ENCODE measurements at regions not wholly inside any gene's neighbourhood (a gene's known extent, or its start where the extent isn't known, plus 50 kb on each side); places are given as distances from the start of the nearest gene placed in this dataset.

GRCh38 chr12:98308141-98308540, 207.2 kb upstream of the TMPO start:
- Histone ChIP-seq H3K27me3 (ENCODE audit: control insufficient read depth, insufficient read depth, low read length) (no peaks in the 10 kb centered on the region), H3K4me3 (ENCODE audit: low read depth, low read length) (no peak overlapping the region), H3K9me3 (ENCODE audit: control insufficient read depth, insufficient read depth, low read length) (no peaks in the 10 kb centered on the region), H3K27ac (ENCODE audit: low read depth, low read length) (no peak overlapping the region)
- CTCF ChIA-PET, result no interaction called here
- no peak for DNase-seq (ENCODE audit: low read depth, low spot score)
- TF ChIP-seq CTCF (IDR thresholded peaks at IDR 0.05; ENCODE audit: low read depth, low read length), result no peak
- POLR2A ChIA-PET, result no interaction called here

GRCh38 chr12:98317939-98318899, 197.2 kb upstream of the TMPO start:
- Histone ChIP-seq H3K9me3 (ENCODE audit: control insufficient read depth, insufficient read depth, low read length) (no peaks in the 10 kb centered on the region), H3K27ac (ENCODE audit: low read depth, low read length) (no peak overlapping the region), H3K4me3 (ENCODE audit: low read depth, low read length) (no peak overlapping the region), H3K27me3 (ENCODE audit: control insufficient read depth, insufficient read depth, low read length) (peaks cover 3% of the 10 kb centered on the region)
- DNase-seq (ENCODE audit: low read depth, low spot score), result no peak
- CTCF ChIA-PET, result no interaction called here
- no peak for TF ChIP-seq CTCF (IDR thresholded peaks at IDR 0.05; ENCODE audit: low read depth, low read length)
- POLR2A ChIA-PET, result no interaction called here

- CTCF ChIA-PET, result no interaction called here
- TF ChIP-seq CTCF (IDR thresholded peaks at IDR 0.05; ENCODE audit: low read depth, low read length), result no peak
- Histone ChIP-seq H3K27me3 (ENCODE audit: control insufficient read depth, insufficient read depth, low read length) (peaks cover 3% of the 10 kb centered on the region), H3K4me3 (ENCODE audit: low read depth, low read length) (no peak overlapping the region), H3K27ac (ENCODE audit: low read depth, low read length) (no peak overlapping the region), H3K9me3 (ENCODE audit: control insufficient read depth, insufficient read depth, low read length) (no peaks in the 10 kb centered on the region)
- POLR2A ChIA-PET, result no interaction called here
- DNase-seq (ENCODE audit: low read depth, low spot score), result no peak
These were observed 195.5 kb upstream of the TMPO start for GRCh38 chr12:98319716-98320425.

- Histone ChIP-seq H3K4me3 (ENCODE audit: low read depth, low read length) (no peak overlapping the region), H3K27ac (ENCODE audit: low read depth, low read length) (no peak overlapping the region), H3K27me3 (ENCODE audit: control insufficient read depth, insufficient read depth, low read length) (peaks cover 6% of the 10 kb centered on the region), H3K9me3 (ENCODE audit: control insufficient read depth, insufficient read depth, low read length) (no peaks in the 10 kb centered on the region)
- DNase-seq (ENCODE audit: low read depth, low spot score), result no peak
- TF ChIP-seq CTCF (IDR thresholded peaks at IDR 0.05; ENCODE audit: low read depth, low read length), result no peak
- ChIA-PET CTCF (no interaction called here), POLR2A (no interaction called here)
These were observed 190.4 kb upstream of the TMPO start for GRCh38 chr12:98325003-98325402.

GRCh38 chr12:98328467-98328866, 186.9 kb upstream of the TMPO start:
- no peak for TF ChIP-seq CTCF (IDR thresholded peaks at IDR 0.05; ENCODE audit: low read depth, low read length)
- DNase-seq (ENCODE audit: low read depth, low spot score), result no peak
- ChIA-PET POLR2A (no interaction called here), CTCF (no interaction called here)
- Histone ChIP-seq H3K27ac (ENCODE audit: low read depth, low read length) (no peak overlapping the region), H3K9me3 (ENCODE audit: control insufficient read depth, insufficient read depth, low read length) (no peaks in the 10 kb centered on the region), H3K27me3 (ENCODE audit: control insufficient read depth, insufficient read depth, low read length) (peaks cover 6% of the 10 kb centered on the region), H3K4me3 (ENCODE audit: low read depth, low read length) (no peak overlapping the region)

Data from AG04450 (cell line).